GM18498 (cell line): ENCODE measurements at regions not wholly inside any gene's neighbourhood (a gene's known extent, or its start where the extent isn't known, plus 50 kb on each side); places are given as distances from the start of the nearest gene placed in this dataset.

ENCODE experiments used
- ATAC-seq: cut with Tn5 transposase; IDR thresholded peaks from one replicate; pipeline ENCODE4 v1.9.1; 2021; ENCODE audit warnings: mild to moderate bottlenecking, moderate library complexity; ENCODE audit not compliant: unreplicated experiment

DNA sequence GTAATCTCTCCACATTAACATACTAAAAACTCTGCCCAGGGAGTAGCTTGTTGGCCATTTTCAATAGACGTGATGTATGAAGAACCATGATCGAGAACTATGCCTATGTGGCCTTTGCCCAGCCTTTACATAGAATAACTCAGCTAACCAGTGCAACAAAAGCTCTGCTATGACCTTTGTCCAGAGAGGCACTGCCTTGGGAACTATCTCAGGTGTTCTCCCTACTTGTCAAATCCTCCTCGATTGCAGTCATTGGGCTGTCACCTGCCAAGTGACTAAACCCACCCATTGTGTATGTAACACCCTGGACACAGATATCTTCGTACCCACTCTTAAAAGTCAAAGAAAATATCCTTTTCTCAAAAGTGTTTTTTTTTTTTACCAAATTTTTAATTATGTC is 610.3 kb upstream of the GALNTL6 start:
- no peak for ATAC-seq

GRCh38 chr4:171186700-171187099 is 626.5 kb upstream of the GALNTL6 start:
- ATAC-seq: no peak

- ATAC-seq: no peak
Observed at GRCh38 chr4:171181090-171181489, 632.1 kb upstream of the GALNTL6 start.

DNA sequence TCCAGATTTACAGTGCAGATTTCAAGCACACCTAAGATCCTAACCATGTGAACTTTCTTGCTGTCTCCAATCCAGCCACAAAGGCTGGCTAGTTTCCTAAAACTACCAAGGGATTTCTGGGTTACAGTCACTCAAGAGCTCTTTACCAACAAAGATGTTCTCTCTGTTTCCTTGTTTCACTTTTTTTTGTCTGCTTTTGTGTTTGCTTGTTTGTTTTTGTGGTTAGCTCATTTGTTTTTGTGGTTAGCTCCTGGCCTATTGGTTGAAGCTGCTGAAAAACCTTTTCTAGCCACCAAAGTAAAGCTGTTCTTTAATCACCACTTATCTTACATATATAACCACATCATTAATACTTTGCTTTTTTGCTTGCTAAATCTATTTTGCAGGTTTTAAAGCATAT is 642.5 kb upstream of the GALNTL6 start:
- ATAC-seq: no peak

GRCh38 chr4:171169396-171169795 is 643.8 kb upstream of the GALNTL6 start:
- no peak for ATAC-seq

DNA sequence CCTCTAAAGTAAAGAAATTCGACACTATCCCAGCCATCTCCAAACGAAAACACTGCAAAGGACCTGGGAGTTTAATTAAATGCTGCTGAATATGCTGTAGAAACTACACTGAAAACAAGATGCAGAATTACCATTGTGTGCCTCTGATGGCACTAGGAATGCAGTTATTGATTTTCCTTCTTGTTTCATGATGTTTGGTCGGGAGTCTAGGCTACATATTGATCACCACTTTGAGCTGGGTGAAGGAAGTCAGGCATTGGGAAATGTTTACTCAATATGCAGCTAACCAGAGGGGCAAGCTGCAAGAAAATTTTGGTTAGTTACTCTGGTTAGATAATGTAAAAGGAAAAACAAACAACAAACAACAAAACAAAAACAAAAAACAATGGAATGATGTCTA is 650.7 kb upstream of the GALNTL6 start:
- ATAC-seq: no peak

- ATAC-seq: no peak
Observed at GRCh38 chr4:171157462-171158082, 655.6 kb upstream of the GALNTL6 start.

DNA sequence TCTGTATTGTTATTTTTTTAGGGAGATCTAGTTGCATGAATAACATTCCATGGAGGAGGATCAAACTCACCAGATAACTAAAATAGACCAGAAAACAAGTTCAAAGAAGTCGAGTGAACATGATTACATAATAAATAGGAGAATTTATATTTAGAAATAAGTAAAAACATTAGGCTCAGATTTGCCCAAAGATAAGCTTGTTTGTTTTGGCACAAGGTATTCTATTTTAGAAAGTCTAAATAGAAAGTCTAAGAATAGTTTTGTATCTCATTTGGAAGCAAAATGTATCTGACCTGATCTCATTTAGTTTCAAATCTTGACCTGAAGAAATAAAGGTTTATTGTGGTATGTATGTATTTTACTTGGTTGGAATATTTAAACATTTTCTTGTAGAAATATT is 670.6 kb upstream of the GALNTL6 start:
- no peak for ATAC-seq

DNA sequence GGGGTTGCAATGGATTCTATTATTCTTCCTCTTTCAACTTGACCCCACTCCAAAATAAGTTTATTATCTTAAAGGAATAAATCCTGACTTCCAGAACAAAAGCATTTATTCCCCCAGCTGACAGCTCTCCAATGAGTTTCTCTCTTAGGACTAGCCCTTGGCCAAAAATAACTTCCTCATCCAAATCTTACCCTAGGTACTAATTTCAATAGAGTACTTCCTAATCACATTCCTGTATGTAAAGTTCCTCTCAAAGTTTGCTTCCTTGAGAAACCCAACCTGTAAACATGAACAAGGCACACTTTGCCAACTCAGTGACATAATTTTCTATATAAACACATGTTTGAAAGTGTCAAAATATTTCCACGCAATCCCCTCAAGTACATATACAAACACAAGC is 671.2 kb upstream of the GALNTL6 start:
- no peak for ATAC-seq

- no peak for ATAC-seq
Observed at GRCh38 chr4:171130256-171130801, 682.9 kb upstream of the GALNTL6 start.

DNA sequence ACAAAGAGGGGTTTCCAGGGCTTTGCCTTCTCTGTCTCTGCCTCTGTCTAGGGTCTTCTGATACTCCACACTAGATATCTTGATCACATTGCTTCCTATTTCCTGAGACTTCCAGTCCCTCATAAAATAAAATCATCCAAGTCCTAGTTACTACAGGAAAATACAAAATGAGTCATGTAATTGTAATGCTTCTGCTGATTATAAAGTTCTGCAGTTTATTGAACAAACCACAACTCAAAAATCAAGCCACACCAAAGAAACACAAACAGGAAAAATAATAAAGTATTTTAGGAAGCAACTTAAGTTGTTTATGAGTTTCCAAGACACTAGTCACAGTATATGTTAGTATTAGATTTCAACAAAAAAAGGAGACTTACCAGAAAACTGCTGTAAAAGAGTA is 695.1 kb upstream of the GALNTL6 start:
- no peak for ATAC-seq

GRCh38 chr4:171117457-171117856 is 695.7 kb upstream of the GALNTL6 start:
- ATAC-seq: no peak

- ATAC-seq: no peak
Observed at GRCh38 chr4:171101845-171102244, 711.4 kb upstream of the GALNTL6 start.

GRCh38 chr4:171087089-171087488 is 726.1 kb upstream of the GALNTL6 start:
- ATAC-seq: no peak

- no peak for ATAC-seq
Observed at GRCh38 chr4:171067422-171067821, 745.8 kb upstream of the GALNTL6 start.

- no peak for ATAC-seq
Observed at GRCh38 chr4:171049380-171049779, 763.8 kb upstream of the GALNTL6 start.

DNA sequence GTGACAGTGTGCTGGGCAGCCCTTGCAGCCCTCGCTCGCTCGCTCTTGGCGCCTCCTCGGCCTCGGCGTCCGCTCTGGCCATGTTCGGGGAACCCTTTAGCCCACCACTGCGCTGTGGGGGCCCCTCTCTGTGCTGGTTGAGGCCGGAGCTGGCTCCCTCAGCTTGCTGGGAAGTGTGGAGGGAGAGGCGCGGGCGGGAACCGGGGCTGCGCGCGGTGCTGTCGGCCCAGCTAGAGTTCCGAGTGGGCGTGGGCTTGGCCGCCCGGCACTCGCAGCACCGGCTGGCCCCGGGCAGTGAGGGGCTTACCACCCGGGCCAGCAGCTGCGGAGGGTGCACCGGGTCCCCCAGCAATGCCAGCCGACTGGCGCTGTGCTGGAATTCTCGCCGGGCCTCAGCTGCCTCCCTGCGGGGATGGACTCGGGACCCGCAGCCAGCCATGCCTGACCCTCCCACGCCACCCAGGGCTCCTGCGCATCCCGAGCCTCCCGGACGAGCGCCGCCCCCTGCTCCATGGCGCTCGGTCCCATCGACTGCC is 770.1 kb upstream of the GALNTL6 start:
- ATAC-seq: no peak

GRCh38 chr4:171035909-171036308 is 777.3 kb upstream of the GALNTL6 start:
- no peak for ATAC-seq

GRCh38 chr4:171031338-171031737 is 781.9 kb upstream of the GALNTL6 start:
- no peak for ATAC-seq

DNA sequence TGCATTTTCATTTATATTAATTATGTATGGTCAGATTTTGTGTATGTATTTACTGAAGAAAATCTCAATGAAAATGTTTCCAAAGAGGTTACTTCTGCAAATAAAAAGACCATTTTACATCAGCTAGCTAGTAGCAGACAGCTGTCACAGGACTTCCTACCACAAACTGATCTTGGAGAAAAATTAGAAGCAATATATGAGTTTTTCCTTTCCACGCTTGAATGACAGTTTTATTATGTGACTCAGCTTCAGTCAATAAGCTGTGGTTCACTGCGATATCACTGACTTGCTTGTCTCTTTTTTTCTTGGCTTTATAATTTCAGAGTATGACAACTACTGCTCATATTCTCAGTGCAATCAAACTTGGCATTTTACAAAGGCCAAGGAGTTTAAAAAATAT is 787.4 kb upstream of the GALNTL6 start:
- no peak for ATAC-seq

GRCh38 chr4:171025343-171025742 is 787.9 kb upstream of the GALNTL6 start:
- peak; percentile 51 for ATAC-seq

DNA sequence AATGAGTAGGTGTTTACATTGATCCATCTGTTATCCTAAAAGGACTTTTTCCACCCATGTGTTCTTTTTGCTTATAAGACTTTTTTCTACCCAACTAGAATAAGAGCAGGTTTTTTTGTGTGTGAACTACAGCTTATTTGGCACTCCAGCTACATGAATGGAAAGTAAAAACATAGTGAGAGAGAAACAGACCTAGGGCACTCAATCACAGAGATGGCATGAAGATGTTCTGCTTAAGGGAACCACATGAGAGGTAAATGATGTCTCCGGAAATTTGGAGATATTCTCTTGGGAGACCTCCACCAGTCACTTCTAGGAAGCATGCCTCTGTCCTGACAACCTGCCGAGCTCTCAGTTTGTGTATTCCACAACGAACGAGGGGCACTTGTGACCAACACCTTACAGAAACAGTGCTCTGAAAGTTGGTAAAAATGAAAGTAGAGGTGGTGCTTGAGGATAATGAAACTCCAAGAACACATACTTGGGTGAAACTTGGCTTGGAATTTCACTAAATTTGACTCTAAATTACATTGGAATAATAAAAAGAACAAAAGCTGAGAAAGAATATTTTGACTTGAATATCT is 788.4 kb upstream of the GALNTL6 start:
- peak; percentile 47 for ATAC-seq
